SK-N-SH (cell line): ENCODE measurements at regions not wholly inside any gene's neighbourhood (a gene's known extent, or its start where the extent isn't known, plus 50 kb on each side); places are given as distances from the start of the nearest gene placed in this dataset.

ENCODE experiments used
- CHD2 ChIP-seq: fragments of 150-350 bp; IDR thresholded peaks from 2 replicates; pipeline ENCODE4 v1.6.1; 2018; ENCODE audit warnings: low read length; ENCODE audit not compliant: partially characterized antibody
- EP300 ChIP-seq, 2 experiments: IDR thresholded peaks; 2 replicates each; pipeline versions ENCODE4 v1.4.0 to v1.6.1; 2012; ENCODE audit warnings: borderline replicate concordance in 1 of 2, low read depth in 1 of 2, low read length in 1 of 2
- FOXM1 ChIP-seq: IDR thresholded peaks from 2 replicates; pipeline ENCODE4 v1.4.0; 2012; ENCODE audit warnings: low read depth, mild to moderate bottlenecking
- JUND ChIP-seq: IDR thresholded peaks from 2 replicates; pipeline ENCODE4 v1.4.0; 2012
- NRF1 ChIP-seq: IDR thresholded peaks from 2 replicates; pipeline ENCODE4 v1.6.1; 2012; ENCODE audit warnings: low read depth, mild to moderate bottlenecking, low read length
- POLR2AphosphoS5 ChIP-seq: IDR thresholded peaks from 2 replicates; pipeline ENCODE4 v1.6.1; 2012; ENCODE audit warnings: low read depth, low read length
- REST ChIP-seq: IDR thresholded peaks from 2 replicates; pipeline ENCODE4 v1.6.1; 2012; ENCODE audit warnings: mild to moderate bottlenecking, low read depth, low read length, moderate library complexity
- RFX5 ChIP-seq: IDR thresholded peaks from 2 replicates; pipeline ENCODE4 v1.6.1; 2012; ENCODE audit warnings: mild to moderate bottlenecking, improper control_type of control experiment, low read length
- SMC3 ChIP-seq: IDR thresholded peaks from 2 replicates; pipeline ENCODE4 v1.6.1; 2012; ENCODE audit warnings: low read depth, low read length, improper control_type of control experiment
- TCF12 ChIP-seq: IDR thresholded peaks from 2 replicates; pipeline ENCODE4 v1.4.0; 2012
- USF2 ChIP-seq: fragments of 150-350 bp; IDR thresholded peaks from 2 replicates; pipeline ENCODE4 v1.6.1; 2017; ENCODE audit warnings: antibody characterized with exemption, low read length, low read depth, borderline replicate concordance
- YY1 ChIP-seq: IDR thresholded peaks from 2 replicates; pipeline ENCODE4 v1.4.0; 2012; ENCODE audit warnings: low read depth, mild to moderate bottlenecking
- TF ChIP-seq, protein P1 (sequence below): fragments of 200-600 bp; sonication (generic); IDR thresholded peaks from 2 replicates; pipeline ENCODE4 v1.6.1; 2017; ENCODE audit warnings: antibody characterized with exemption, mild to moderate bottlenecking, moderate library complexity

GRCh38 chr3:152554980-152555379 lies 280.0 kb upstream of the P2RY1 start:
- TF ChIP-seq RFX5 (no peak), YY1 (no peak), FOXM1 (no peak), SMC3 (no peak), CHD2 (no peak), POLR2AphosphoS5 (no peak), REST (no peak), TCF12 (no peak), USF2 (no peak), EP300 (IDR thresholded peaks at IDR 0.05; ENCODE audit: borderline replicate concordance in 1 of 2, low read depth in 1 of 2, low read length in 1 of 2) (no peak), JUND (no peak), NRF1 (no peak)
- TF ChIP-seq, protein P1, sequence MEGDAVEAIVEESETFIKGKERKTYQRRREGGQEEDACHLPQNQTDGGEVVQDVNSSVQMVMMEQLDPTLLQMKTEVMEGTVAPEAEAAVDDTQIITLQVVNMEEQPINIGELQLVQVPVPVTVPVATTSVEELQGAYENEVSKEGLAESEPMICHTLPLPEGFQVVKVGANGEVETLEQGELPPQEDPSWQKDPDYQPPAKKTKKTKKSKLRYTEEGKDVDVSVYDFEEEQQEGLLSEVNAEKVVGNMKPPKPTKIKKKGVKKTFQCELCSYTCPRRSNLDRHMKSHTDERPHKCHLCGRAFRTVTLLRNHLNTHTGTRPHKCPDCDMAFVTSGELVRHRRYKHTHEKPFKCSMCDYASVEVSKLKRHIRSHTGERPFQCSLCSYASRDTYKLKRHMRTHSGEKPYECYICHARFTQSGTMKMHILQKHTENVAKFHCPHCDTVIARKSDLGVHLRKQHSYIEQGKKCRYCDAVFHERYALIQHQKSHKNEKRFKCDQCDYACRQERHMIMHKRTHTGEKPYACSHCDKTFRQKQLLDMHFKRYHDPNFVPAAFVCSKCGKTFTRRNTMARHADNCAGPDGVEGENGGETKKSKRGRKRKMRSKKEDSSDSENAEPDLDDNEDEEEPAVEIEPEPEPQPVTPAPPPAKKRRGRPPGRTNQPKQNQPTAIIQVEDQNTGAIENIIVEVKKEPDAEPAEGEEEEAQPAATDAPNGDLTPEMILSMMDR: no peak
